Gastrocnemius medialis (tissue), 4 donors: ENCODE measurements at regions not wholly inside any gene's neighbourhood (a gene's known extent, or its start where the extent isn't known, plus 50 kb on each side); places are given as distances from the start of the nearest gene placed in this dataset.

Experiments
- CTCF ChIP-seq, 5 experiments: fragments of 450-650 bp in 3 of 5; fragments of 200-600 bp in 2 of 5; sonication (generic) in 2 of 5; IDR thresholded peaks in 4 of 5; conservative IDR thresholded peaks in 1 of 5; 1 replicate in 4 of 5; 2 replicates in 1 of 5; pipeline ENCODE4 v1.5.1; 2016 to 2019; ENCODE audit warnings: antibody characterized with exemption in 5 of 5, mild to moderate bottlenecking in 3 of 5, moderate library complexity in 3 of 5
- POLR2A ChIP-seq, 2 donors: fragments of 450-650 bp; IDR thresholded peaks; one replicate each; pipeline ENCODE4 v1.6.1; 2017; ENCODE audit warnings: antibody characterized with exemption in 2 of 2, mild to moderate bottlenecking in 2 of 2, moderate library complexity in 2 of 2

GRCh38 chr20:40900666-40901215 lies 127.9 kb upstream of the TOP1 start:
- TF ChIP-seq POLR2A (IDR thresholded peaks at IDR 0.05) (no peak), CTCF (IDR thresholded peaks at IDR 0.05 in 4 of 5, conservative IDR thresholded peaks at IDR 0.05 in 1 of 5) (no peak)
